WTC11 (cell line): ENCODE measurements at regions not wholly inside any gene's neighbourhood (a gene's known extent, or its start where the extent isn't known, plus 50 kb on each side); places are given as distances from the start of the nearest gene placed in this dataset.

ENCODE experiments used
- FOXK1 ChIP-seq: sonication (generic); formaldehyde crosslinking; IDR thresholded peaks from 2 replicates; pipeline ENCODE4 v1.8.0; 2022; ENCODE audit warnings: mild to moderate bottlenecking, moderate library complexity, missing genetic modification reagents
- NFE2L1 ChIP-seq: sonication (generic); formaldehyde crosslinking; IDR thresholded peaks from 2 replicates; pipeline ENCODE4 v1.8.1; 2023; ENCODE audit warnings: missing genetic modification reagents
- NR2C2 ChIP-seq: sonication (generic); formaldehyde crosslinking; IDR thresholded peaks from 2 replicates; pipeline ENCODE4 v1.8.0; 2022; ENCODE audit warnings: mild to moderate bottlenecking, missing genetic modification reagents
- TEAD1 ChIP-seq: sonication (generic); formaldehyde crosslinking; IDR thresholded peaks from 2 replicates; pipeline ENCODE4 v1.8.0; 2022; ENCODE audit warnings: mild to moderate bottlenecking, missing genetic modification reagents
- TEAD4 ChIP-seq: sonication (generic); formaldehyde crosslinking; IDR thresholded peaks from 2 replicates; pipeline ENCODE4 v1.8.0; 2022; ENCODE audit warnings: mild to moderate bottlenecking, missing genetic modification reagents
- ZBTB21 ChIP-seq: sonication (generic); formaldehyde crosslinking; IDR thresholded peaks from 2 replicates; pipeline ENCODE4 v1.8.1; 2023; ENCODE audit warnings: mild to moderate bottlenecking, missing genetic modification reagents, borderline replicate concordance
- TF ChIP-seq, protein P1 (sequence below): sonication (generic); formaldehyde crosslinking; IDR thresholded peaks from 2 replicates; pipeline ENCODE4 v1.8.1; 2022; ENCODE audit warnings: low read depth, mild to moderate bottlenecking, moderate library complexity, missing genetic modification reagents, borderline replicate concordance
- TF ChIP-seq, protein P2 (sequence below): fragments of 200-600 bp; IDR thresholded peaks from 2 replicates; pipeline ENCODE4 v1.8.0; 2022; ENCODE audit warnings: antibody characterized with exemption
- TF ChIP-seq, protein P3 (sequence below): sonication (generic); formaldehyde crosslinking; IDR thresholded peaks from 2 replicates; pipeline ENCODE4 v1.8.1; 2023; ENCODE audit warnings: mild to moderate bottlenecking, missing genetic modification reagents, borderline replicate concordance
- TF ChIP-seq, protein P4 (sequence below): sonication (generic); formaldehyde crosslinking; IDR thresholded peaks from 2 replicates; pipeline ENCODE4 v1.8.1; 2023; ENCODE audit warnings: mild to moderate bottlenecking, missing genetic modification reagents

GRCh38 chr9:87149799-87150198, 202.5 kb upstream of the GAS1 start:
- TF ChIP-seq, protein P1, sequence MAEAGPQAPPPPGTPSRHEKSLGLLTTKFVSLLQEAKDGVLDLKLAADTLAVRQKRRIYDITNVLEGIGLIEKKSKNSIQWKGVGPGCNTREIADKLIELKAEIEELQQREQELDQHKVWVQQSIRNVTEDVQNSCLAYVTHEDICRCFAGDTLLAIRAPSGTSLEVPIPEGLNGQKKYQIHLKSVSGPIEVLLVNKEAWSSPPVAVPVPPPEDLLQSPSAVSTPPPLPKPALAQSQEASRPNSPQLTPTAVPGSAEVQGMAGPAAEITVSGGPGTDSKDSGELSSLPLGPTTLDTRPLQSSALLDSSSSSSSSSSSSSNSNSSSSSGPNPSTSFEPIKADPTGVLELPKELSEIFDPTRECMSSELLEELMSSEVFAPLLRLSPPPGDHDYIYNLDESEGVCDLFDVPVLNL (CRISPR knock-in tag): no peak
- TF ChIP-seq, protein P2, sequence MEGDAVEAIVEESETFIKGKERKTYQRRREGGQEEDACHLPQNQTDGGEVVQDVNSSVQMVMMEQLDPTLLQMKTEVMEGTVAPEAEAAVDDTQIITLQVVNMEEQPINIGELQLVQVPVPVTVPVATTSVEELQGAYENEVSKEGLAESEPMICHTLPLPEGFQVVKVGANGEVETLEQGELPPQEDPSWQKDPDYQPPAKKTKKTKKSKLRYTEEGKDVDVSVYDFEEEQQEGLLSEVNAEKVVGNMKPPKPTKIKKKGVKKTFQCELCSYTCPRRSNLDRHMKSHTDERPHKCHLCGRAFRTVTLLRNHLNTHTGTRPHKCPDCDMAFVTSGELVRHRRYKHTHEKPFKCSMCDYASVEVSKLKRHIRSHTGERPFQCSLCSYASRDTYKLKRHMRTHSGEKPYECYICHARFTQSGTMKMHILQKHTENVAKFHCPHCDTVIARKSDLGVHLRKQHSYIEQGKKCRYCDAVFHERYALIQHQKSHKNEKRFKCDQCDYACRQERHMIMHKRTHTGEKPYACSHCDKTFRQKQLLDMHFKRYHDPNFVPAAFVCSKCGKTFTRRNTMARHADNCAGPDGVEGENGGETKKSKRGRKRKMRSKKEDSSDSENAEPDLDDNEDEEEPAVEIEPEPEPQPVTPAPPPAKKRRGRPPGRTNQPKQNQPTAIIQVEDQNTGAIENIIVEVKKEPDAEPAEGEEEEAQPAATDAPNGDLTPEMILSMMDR: no peak
- TF ChIP-seq FOXK1 (CRISPR knock-in tag) (no peak), NFE2L1 (CRISPR knock-in tag) (no peak), NR2C2 (CRISPR knock-in tag) (no peak), ZBTB21 (CRISPR knock-in tag) (no peak), TEAD4 (CRISPR knock-in tag) (no peak), TEAD1 (CRISPR knock-in tag) (no peak)
- TF ChIP-seq, protein P3, sequence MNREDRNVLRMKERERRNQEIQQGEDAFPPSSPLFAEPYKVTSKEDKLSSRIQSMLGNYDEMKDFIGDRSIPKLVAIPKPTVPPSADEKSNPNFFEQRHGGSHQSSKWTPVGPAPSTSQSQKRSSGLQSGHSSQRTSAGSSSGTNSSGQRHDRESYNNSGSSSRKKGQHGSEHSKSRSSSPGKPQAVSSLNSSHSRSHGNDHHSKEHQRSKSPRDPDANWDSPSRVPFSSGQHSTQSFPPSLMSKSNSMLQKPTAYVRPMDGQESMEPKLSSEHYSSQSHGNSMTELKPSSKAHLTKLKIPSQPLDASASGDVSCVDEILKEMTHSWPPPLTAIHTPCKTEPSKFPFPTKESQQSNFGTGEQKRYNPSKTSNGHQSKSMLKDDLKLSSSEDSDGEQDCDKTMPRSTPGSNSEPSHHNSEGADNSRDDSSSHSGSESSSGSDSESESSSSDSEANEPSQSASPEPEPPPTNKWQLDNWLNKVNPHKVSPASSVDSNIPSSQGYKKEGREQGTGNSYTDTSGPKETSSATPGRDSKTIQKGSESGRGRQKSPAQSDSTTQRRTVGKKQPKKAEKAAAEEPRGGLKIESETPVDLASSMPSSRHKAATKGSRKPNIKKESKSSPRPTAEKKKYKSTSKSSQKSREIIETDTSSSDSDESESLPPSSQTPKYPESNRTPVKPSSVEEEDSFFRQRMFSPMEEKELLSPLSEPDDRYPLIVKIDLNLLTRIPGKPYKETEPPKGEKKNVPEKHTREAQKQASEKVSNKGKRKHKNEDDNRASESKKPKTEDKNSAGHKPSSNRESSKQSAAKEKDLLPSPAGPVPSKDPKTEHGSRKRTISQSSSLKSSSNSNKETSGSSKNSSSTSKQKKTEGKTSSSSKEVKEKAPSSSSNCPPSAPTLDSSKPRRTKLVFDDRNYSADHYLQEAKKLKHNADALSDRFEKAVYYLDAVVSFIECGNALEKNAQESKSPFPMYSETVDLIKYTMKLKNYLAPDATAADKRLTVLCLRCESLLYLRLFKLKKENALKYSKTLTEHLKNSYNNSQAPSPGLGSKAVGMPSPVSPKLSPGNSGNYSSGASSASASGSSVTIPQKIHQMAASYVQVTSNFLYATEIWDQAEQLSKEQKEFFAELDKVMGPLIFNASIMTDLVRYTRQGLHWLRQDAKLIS (CRISPR knock-in tag): no peak
- TF ChIP-seq, protein P4, sequence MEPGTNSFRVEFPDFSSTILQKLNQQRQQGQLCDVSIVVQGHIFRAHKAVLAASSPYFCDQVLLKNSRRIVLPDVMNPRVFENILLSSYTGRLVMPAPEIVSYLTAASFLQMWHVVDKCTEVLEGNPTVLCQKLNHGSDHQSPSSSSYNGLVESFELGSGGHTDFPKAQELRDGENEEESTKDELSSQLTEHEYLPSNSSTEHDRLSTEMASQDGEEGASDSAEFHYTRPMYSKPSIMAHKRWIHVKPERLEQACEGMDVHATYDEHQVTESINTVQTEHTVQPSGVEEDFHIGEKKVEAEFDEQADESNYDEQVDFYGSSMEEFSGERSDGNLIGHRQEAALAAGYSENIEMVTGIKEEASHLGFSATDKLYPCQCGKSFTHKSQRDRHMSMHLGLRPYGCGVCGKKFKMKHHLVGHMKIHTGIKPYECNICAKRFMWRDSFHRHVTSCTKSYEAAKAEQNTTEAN (CRISPR knock-in tag): no peak
